DOHH2 (cell line): ENCODE measurements at regions not wholly inside any gene's neighbourhood (a gene's known extent, or its start where the extent isn't known, plus 50 kb on each side); places are given as distances from the start of the nearest gene placed in this dataset.

ENCODE experiments used
- EZH2phosphoT487 ChIP-seq: fragments of 200-600 bp; sonication (generic); IDR thresholded peaks from 2 replicates; pipeline ENCODE4 v1.6.1; 2017; ENCODE audit warnings: borderline replicate concordance, mild to moderate bottlenecking, antibody characterized with exemption, low read length, moderate library complexity, mixed read lengths
- TF ChIP-seq, protein P1 (sequence below): fragments of 200-600 bp; sonication (generic); IDR thresholded peaks from one replicate; pipeline ENCODE4 v1.5.1; 2014; ENCODE audit warnings: antibody characterized with exemption, mild to moderate bottlenecking, low read depth, low read length; ENCODE audit not compliant: poor library complexity, severe bottlenecking

GRCh38 chr1:68777851-68778250 is 281.0 kb upstream of the DEPDC1 start:
- TF ChIP-seq EZH2phosphoT487 = no peak
- TF ChIP-seq, protein P1, sequence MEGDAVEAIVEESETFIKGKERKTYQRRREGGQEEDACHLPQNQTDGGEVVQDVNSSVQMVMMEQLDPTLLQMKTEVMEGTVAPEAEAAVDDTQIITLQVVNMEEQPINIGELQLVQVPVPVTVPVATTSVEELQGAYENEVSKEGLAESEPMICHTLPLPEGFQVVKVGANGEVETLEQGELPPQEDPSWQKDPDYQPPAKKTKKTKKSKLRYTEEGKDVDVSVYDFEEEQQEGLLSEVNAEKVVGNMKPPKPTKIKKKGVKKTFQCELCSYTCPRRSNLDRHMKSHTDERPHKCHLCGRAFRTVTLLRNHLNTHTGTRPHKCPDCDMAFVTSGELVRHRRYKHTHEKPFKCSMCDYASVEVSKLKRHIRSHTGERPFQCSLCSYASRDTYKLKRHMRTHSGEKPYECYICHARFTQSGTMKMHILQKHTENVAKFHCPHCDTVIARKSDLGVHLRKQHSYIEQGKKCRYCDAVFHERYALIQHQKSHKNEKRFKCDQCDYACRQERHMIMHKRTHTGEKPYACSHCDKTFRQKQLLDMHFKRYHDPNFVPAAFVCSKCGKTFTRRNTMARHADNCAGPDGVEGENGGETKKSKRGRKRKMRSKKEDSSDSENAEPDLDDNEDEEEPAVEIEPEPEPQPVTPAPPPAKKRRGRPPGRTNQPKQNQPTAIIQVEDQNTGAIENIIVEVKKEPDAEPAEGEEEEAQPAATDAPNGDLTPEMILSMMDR = no peak
